Left forelimb (tissue), 1 donor: ENCODE measurements at regions not wholly inside any gene's neighbourhood (a gene's known extent, or its start where the extent isn't known, plus 50 kb on each side); places are given as distances from the start of the nearest gene placed in this dataset.
"Not testable (repeated sequence)": the region's sequence is repeated elsewhere in the genome, so short reads cannot be mapped to it uniquely, and the experiment has no call there.

Source experiments
- DNase-seq: peaks from one replicate; pipeline ENCODE4 v3.0.0-alpha.2; 2018; ENCODE audit warnings: low spot score

GRCh38 chr1:30378991-30379581 lies 344.3 kb downstream of the MATN1 start:
- peak; percentile 70 for DNase-seq

DNA sequence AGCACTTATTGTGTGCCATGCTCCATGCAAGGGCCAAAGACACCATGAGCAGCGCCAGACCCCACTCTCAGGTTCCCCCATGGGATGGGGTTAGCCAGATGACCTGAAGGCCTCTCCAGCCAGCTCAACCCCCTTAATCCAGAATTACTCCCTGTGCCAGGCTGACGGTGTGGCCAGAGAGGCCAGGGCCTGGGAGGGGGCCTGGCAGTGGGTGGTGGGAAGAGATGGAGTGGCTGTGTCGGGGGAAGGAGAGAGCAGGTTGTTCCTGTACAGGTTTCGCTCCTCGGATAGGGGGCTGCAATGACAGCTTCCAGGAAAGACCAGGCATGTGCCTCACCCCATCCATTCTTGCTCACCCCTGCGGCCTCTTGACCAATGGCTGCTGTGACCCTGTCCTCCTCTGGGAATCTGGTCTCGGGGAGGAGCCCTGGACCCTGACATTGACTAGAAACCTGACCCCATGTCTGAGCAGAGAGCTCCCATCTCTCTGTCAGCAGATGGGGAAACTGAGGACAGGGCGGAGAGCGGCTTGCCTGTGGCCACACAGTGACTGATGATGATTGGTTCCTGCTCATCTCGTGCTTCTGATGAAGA lies 345.3 kb downstream of the MATN1 start:
- peak; percentile 45 for DNase-seq

DNA sequence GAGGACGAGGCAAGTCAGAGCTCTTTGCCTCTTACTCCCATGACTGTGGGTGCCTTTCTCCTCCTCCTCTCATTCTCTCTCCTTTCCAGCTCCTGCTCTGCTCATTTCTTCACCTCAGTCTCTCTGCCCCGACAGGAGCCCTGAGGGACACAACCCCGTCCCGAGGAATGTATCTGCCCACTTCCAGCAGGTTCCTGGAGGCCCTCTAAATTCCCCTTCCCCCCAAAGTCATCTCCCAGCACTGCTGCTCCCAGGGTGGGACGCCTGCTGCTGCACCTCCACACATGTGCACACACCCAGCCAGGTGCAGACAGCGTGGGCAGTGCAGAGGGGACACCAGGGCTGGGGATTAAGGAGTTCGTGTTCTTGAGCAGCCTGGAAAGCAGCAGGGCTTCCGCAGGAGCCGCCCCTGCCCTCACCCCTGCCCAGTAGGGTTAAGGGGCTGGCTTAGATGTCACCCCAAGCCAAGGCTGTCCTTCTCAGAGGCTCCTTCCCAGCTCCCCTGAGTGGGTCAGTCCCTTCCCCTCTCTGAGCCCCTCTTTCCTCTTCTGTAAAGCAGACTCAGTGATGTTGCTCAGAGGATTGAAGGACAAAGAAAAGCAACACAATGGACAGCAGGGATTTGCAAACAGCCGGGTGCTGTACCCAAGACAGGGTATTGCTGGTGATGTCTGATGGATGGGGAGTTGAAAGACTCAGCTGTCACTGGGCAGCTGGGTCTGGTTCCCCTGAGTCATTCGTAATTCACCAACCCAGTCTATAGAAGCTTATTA lies 346.0 kb downstream of the MATN1 start:
- peak; percentile 41 for DNase-seq

DNA sequence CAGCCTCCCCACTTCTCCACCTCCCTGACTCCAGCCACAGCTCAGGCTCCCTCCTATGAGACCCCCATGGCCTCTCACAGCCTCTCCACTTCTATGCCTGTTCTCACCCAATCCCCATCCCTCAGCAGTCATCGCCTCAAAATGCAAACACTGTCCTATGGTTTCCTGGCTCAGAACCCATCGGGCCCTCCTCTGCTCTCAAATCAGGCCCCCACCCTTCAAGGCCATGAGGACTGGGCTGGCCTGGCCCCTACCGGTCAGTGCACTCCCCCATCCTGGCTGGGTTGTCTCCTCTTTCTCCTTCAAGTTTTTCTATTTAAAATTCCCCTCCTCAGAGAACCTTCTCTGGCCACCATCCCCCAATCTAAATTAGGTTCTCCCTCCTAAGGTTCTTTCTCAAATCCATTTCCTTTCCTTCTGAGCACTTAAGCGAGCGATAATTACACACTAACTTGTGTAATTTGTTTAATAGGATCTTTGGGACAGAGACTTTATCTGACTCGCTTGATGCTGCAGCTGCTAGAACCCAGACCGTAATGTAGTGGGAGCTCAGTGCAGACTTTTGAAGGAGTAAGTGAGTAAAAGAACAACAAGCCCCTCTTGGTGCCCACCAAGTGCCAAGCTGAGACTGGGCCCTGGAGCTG lies 347.2 kb downstream of the MATN1 start:
- peak; percentile 31 for DNase-seq

DNA sequence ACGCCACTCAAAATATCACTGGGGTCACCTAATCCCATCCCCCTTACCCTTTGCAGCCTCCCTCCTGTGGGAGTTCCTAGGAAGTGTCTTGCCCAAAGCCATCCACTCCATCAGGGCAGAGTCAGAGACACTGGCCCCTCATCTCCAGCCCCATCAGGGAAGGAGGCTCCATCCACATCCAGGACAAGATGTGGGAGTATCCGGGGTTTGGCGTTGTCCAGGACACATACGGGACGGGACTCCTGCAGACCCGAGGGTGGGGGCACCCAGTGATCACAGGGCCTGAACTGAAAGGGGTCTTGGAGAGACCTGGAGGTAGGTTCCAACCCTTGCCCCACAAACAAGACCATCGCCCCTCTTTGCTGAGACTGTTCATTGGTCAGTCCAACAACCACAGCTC lies 348.2 kb downstream of the MATN1 start:
- DNase-seq: peak; percentile 61

DNA sequence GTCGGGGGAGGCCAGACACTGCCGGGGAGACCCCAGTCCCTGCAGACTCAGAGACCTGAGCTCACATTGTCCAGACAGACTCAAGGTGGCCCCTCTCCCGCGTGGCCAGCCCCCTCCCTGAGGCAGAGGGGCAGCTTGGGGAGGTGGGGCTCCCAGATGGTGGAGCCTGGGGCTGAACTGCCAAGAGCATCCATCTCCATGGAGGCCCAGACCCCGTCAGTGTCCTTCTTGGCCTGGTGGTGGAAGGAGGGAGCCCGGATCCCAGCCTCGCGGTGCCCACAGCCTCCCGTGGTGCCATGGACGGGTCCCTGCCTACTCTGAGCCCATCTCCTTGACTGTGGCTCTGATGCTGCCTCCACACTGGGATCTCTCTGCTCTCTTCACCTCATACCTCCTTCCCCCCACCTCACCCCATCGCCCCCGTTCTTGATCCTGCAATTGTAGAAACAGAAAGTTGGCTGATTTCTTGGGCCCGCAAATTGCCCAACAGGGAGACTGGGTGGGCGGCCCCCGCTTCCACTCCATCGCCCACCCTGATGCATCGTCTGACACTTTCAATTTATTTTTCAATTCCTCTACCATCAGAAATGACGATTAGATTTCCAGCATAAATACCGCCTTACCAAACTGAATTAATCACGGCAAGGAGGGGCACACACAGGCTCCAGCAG lies 348.9 kb downstream of the MATN1 start:
- DNase-seq: no peak

- DNase-seq: no peak
Observed at GRCh38 chr1:30373471-30374399, 349.6 kb downstream of the MATN1 start.

- no peak for DNase-seq
Observed at GRCh38 chr1:30372792-30373433, 350.5 kb downstream of the MATN1 start.

DNA sequence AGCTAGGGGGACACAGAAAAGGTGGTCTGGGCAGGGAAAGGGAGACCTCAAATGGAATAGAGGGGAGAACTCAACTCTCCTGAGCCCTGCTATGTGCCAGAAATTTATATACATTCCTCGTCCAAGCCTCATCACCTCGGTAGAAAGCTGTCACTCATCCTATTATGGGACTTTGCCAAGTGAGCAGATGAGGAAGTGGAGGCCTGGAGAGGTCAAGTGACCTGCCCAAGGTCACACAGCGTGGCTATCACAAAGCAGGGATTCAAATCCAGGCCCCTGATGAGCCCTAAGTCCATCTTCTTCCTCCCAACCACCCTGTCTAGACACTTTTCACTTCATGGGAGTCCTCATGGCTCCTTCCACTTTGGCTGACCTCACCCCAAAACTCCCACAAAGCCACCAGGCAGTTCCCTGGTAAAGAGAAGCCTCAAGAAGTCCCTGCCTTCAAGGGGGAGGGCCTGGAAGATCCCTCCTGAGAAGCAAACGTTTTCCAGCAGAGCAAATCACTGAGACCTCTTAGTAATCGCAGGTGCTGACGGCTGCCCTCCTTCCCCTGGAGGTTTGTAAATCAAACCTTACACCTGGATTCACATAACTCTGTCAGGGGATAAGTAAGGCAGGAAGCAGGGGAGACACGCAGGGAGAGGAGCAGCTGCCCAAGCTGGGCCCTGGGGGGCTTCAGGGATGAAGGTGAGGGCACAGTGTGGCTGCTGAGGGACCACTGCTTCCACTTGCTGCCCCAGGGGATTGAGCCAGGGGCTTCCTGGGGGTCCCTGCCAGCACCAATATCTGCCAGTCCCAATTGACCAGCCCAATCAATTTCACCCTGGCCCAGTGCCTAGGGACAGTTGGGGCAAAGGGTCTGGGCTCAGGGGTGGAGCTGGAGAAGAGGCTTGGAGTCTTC lies 351.2 kb downstream of the MATN1 start:
- DNase-seq: no peak

DNA sequence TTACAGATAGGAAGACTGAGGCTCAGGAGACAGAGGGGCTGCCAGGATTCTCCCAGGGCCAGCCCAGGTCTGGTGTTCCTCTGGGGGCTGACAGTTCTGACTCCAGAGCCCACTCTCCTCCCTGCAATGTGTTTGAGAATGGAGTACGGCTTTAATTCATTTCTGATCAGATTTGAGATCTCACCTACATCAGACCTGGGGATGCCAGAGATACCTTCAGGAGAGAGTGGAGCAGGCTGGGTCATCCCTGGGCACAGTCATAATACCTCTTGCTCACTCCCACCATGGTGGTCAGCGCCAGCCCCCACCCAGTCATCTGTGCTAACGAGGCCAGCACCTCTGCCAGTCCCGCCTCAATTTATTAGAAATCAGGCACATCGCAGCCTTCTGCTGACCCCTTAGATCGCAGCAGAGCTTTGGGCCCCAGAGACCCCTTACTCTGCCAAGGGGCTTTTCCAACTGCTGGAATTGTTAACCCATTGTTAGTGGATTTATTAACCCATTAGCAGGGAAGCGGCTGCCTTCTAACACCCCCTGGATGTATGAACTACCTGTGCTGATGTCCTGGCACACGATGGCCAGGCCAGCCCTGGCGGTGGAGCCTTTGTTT lies 352.1 kb downstream of the MATN1 start:
- DNase-seq: no peak

DNA sequence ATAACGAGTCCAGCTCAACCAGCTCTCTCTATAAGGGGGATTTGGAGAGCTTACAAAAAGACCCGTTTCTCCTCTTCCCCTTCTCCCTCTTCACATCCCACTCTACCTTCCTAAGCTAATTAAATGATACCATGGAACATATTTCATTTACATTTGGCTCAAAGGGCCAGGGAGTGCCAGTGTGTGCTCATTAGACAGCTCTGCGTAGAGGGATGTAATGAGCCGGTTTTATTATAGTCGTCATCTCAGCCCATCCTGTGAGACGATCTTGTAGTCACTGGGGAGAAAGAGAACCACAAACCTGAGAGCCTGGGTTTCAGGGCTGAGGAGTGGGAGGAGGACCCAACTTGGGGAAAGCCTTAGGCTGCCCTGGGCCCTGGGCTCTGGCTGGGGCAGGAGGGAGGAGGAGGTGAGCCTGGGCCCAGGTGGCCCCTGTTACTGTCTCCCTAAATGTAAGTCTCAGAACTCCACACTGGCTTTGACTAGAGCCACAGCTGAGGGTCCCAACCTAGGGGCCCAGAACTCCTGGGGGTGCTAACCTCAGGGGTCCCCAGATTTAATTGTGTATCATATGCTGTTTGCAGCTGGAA lies 354.6 kb downstream of the MATN1 start:
- DNase-seq: no peak

- no peak for DNase-seq
Observed at GRCh38 chr1:30366911-30367310, 356.5 kb downstream of the MATN1 start.

GRCh38 chr1:30366199-30366598 lies 357.2 kb downstream of the MATN1 start:
- no peak for DNase-seq

GRCh38 chr1:30365596-30365995 lies 357.8 kb downstream of the MATN1 start:
- no peak for DNase-seq

GRCh38 chr1:30363031-30363430 lies 360.4 kb downstream of the MATN1 start:
- no peak for DNase-seq

DNA sequence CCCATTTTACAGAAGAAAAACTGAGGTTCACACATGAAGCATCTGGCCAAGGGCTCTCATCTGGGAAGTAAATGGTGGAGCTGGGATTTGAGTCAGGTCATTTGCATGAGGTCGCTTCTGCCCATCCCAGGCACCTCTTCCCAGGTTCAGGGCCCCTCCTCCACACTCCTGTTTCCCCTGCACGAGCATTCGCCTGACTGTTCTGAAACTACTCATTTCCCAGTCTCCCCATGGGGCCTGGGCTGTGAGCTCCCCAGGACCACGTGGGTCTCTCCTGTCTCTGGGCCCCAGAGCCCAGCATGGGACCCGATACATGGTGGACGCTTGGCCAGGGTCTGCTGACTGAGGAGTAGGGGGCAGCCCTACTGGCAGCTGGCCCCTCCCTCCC lies 360.8 kb downstream of the MATN1 start:
- DNase-seq: no peak

- not testable (repeated sequence) for DNase-seq
Observed at GRCh38 chr1:30361890-30362602, 361.3 kb downstream of the MATN1 start.

DNA sequence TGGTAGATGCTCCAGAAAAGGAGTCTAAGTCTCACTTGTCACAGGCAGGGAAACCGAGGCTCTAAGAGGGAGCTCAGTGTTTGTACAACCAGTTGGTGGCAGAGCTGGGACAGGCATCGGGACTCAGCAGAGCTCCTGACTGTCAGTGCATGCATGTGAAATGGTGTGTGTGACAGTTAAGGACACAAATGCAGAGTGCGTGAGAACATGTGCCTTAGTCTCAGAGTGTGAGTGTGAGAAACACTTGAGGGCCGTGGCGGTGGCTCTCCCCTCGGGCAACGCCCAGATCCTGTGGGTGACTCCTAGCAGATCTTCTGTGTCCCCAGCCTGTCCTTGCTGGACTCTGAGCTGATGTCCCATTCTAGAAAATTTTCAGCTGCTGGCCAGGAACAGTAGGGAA lies 362.6 kb downstream of the MATN1 start:
- no peak for DNase-seq
